ENCODE measurements at regions not wholly inside any gene's neighbourhood (a gene's known extent, or its start where the extent isn't known, plus 50 kb on each side); places are given as distances from the start of the nearest gene placed in this dataset.

GRCh38 chr3:152069871-152070270 lies 196.4 kb downstream of the SUCNR1 start:
- Histone ChIP-seq H3K4me3 (no peak overlapping the region), H3K27me3 (replicated peaks; ENCODE audit: insufficient read depth) (no peaks in the 10 kb centered on the region)
- ATAC-seq (ENCODE audit: insufficient number of reproducible peaks, low FRiP score, low read depth) = no peak

GRCh38 chr3:152071315-152071714 lies 197.4 kb upstream of the MBNL1 start:
- Histone ChIP-seq H3K27me3 (replicated peaks; ENCODE audit: insufficient read depth) (no peaks in the 10 kb centered on the region), H3K27ac (no peak overlapping the region)
- no peak for ATAC-seq (ENCODE audit: insufficient number of reproducible peaks, low FRiP score, low read depth)

More at GRCh38 chr3:152069871-152070270, 196.4 kb downstream of the SUCNR1 start:
- TF ChIP-seq CTCF (IDR thresholded peaks at IDR 0.05) = no peak
- H3K4me1 ChIP-seq (ENCODE audit: control insufficient read depth in 1 of 2, low read depth in 2 of 2) = peaks cover 4 to 9% of the 10 kb centered on the region in 2 donors
- H3K36me3 ChIP-seq = no peaks in the 10 kb centered on the region
- H3K9me3 ChIP-seq = peaks cover 5% of the 10 kb centered on the region
- no peak overlapping the region for H3K27ac ChIP-seq
- DNase-seq (ENCODE audit: low spot score) = no peak

DNA sequence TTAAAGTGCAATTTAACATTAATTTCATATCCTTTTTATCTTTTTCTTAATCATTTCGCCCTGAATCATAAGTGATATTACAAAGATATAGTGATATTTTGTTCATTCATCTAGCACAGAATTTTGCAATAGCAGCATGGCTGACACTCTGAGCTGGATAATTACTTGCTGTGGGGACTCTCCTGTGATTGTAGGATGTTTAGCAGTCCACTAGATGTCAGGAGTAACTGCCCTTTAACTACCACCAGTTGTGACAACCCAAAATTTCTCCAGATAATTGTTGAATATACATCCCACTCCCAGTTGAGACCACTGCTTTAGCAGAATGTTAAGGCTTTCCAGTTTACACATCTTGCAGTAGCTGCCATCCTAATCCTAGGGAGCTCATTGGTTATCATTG lies 196.8 kb upstream of the MBNL1 start:
- Histone ChIP-seq H3K27ac (no peak overlapping the region), H3K36me3 (no peaks in the 10 kb centered on the region), H3K4me3 (no peak overlapping the region), H3K4me1 (ENCODE audit: control insufficient read depth in 1 of 2, low read depth in 2 of 2) (peaks cover 6 to 9% of the 10 kb centered on the region in 2 donors), H3K27me3 (replicated peaks; ENCODE audit: insufficient read depth) (no peaks in the 10 kb centered on the region), H3K9me3 (peaks cover 5% of the 10 kb centered on the region)
- ATAC-seq (ENCODE audit: insufficient number of reproducible peaks, low FRiP score, low read depth) (no peak), DNase-seq (ENCODE audit: low spot score) (no peak)
- peak; percentile 42 for TF ChIP-seq CTCF (IDR thresholded peaks at IDR 0.05)

More at GRCh38 chr3:152071315-152071714, 197.4 kb upstream of the MBNL1 start:
- no peaks in the 10 kb centered on the region for H3K36me3 ChIP-seq
- TF ChIP-seq CTCF (IDR thresholded peaks at IDR 0.05) = no peak
- peaks cover 4 to 9% of the 10 kb centered on the region in 2 donors for H3K4me1 ChIP-seq (ENCODE audit: control insufficient read depth in 1 of 2, low read depth in 2 of 2)
- DNase-seq (ENCODE audit: low spot score) = no peak
- peaks cover 5% of the 10 kb centered on the region for H3K9me3 ChIP-seq
- H3K4me3 ChIP-seq = no peak overlapping the region

DNA sequence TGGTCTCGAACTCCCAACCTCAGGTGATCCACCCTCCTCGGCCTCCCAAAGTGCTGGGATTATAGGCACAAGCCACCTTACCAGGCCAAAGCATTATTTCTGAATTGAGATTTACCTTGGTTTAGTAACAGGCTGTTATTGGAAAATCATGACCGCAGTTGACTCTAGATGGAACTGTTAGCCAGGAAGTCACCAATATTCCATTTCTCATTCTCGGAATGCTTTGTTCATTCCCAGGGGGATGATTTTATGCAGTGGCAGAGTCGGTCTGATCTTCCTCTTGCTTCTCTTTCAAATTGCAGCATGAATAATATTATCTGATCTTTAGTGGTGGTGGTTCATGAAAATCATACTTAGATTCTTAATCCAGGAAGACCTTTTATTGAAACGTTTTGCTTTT lies 195.5 kb upstream of the MBNL1 start:
- Histone ChIP-seq H3K27me3 (replicated peaks; ENCODE audit: insufficient read depth) (no peaks in the 10 kb centered on the region), H3K4me3 (peak overlapping the region; percentile 35), H3K27ac (no peak overlapping the region), H3K36me3 (no peaks in the 10 kb centered on the region), H3K4me1 (ENCODE audit: control insufficient read depth in 1 of 2, low read depth in 2 of 2) (peaks cover 9% of the 10 kb centered on the region in 2 donors), H3K9me3 (peaks cover 5% of the 10 kb centered on the region)
- TF ChIP-seq CTCF (IDR thresholded peaks at IDR 0.05) = peak; percentile 18
- DNase-seq (ENCODE audit: low spot score) (no peak), ATAC-seq (ENCODE audit: insufficient number of reproducible peaks, low FRiP score, low read depth) (peak; percentile 29)

DNA sequence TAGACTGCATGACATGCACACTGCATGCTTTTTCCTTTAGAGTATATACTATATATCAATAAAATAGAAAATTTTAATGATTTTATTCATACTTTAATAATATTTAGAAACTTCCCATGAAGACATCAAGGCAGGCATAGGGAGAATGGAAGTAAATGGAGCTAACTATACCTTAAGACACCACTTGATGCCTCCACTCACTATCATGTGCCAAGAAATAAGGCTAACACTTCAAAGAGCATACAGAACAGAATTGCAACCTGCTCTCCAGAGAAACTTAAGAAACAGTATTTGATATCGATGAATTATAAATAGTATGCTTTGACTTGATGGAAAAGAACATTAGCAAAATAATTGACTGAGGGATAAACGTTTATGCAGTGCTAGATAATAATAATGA lies 192.6 kb upstream of the MBNL1 start:
- ATAC-seq (ENCODE audit: insufficient number of reproducible peaks, low FRiP score, low read depth) = no peak
- Histone ChIP-seq H3K9me3 (no peaks in the 10 kb centered on the region), H3K4me3 (no peak overlapping the region), H3K36me3 (no peaks in the 10 kb centered on the region), H3K4me1 (ENCODE audit: control insufficient read depth in 1 of 2, low read depth in 2 of 2) (peaks cover 9% of the 10 kb centered on the region in 2 donors), H3K27ac (no peak overlapping the region), H3K27me3 (replicated peaks; ENCODE audit: insufficient read depth) (no peaks in the 10 kb centered on the region)
- no peak for DNase-seq (ENCODE audit: low spot score)
- TF ChIP-seq CTCF (IDR thresholded peaks at IDR 0.05) = no peak
